ENCODE measurements at regions not wholly inside any gene's neighbourhood (a gene's known extent, or its start where the extent isn't known, plus 50 kb on each side); places are given as distances from the start of the nearest gene placed in this dataset.

GRCh38 chr10:130866857-130867256 lies 444.7 kb downstream of the TCERG1L start:
- TF ChIP-seq POLR2A (IDR thresholded peaks at IDR 0.05), result no peak
- no peak for TF ChIP-seq POLR2AphosphoS5 (IDR thresholded peaks at IDR 0.05)
- TF ChIP-seq, protein P1, sequence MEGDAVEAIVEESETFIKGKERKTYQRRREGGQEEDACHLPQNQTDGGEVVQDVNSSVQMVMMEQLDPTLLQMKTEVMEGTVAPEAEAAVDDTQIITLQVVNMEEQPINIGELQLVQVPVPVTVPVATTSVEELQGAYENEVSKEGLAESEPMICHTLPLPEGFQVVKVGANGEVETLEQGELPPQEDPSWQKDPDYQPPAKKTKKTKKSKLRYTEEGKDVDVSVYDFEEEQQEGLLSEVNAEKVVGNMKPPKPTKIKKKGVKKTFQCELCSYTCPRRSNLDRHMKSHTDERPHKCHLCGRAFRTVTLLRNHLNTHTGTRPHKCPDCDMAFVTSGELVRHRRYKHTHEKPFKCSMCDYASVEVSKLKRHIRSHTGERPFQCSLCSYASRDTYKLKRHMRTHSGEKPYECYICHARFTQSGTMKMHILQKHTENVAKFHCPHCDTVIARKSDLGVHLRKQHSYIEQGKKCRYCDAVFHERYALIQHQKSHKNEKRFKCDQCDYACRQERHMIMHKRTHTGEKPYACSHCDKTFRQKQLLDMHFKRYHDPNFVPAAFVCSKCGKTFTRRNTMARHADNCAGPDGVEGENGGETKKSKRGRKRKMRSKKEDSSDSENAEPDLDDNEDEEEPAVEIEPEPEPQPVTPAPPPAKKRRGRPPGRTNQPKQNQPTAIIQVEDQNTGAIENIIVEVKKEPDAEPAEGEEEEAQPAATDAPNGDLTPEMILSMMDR (IDR thresholded peaks at IDR 0.05), result no peak
